GM23248 (cell line): ENCODE measurements at regions not wholly inside any gene's neighbourhood (a gene's known extent, or its start where the extent isn't known, plus 50 kb on each side); places are given as distances from the start of the nearest gene placed in this dataset.

ENCODE experiments used
- EZH2 ChIP-seq: fragments of 200-600 bp; sonication (generic); IDR thresholded peaks from 2 replicates; pipeline ENCODE4 v1.6.1; 2018; ENCODE audit warnings: antibody characterized with exemption, mild to moderate bottlenecking; ENCODE audit not compliant: insufficient read depth, poor library complexity, severe bottlenecking
- EZH2phosphoT487 ChIP-seq: fragments of 200-600 bp; sonication (generic); IDR thresholded peaks from 2 replicates; pipeline ENCODE4 v1.6.1; 2018; ENCODE audit warnings: antibody characterized with exemption, moderate library complexity, mild to moderate bottlenecking, low read depth; ENCODE audit not compliant: insufficient read depth

GRCh38 chr17:33896263-33896662, 358.8 kb upstream of the CCL2 start:
- TF ChIP-seq EZH2phosphoT487 = no peak
- no peak for TF ChIP-seq EZH2
